GM12891 (cell line): ENCODE measurements at regions not wholly inside any gene's neighbourhood (a gene's known extent, or its start where the extent isn't known, plus 50 kb on each side); places are given as distances from the start of the nearest gene placed in this dataset.

ENCODE experiments used
- PAX5 ChIP-seq: IDR thresholded peaks from 2 replicates; pipeline ENCODE4 v1.6.1; 2011; ENCODE audit warnings: low read length, moderate library complexity, mild to moderate bottlenecking; ENCODE audit not compliant: insufficient read depth, severe bottlenecking
- POLR2A ChIP-seq: IDR thresholded peaks from 2 replicates; pipeline ENCODE4 v1.6.1; 2011; ENCODE audit warnings: low read depth, low read length, control low read depth
- POLR2AphosphoS5 ChIP-seq: IDR thresholded peaks from 2 replicates; pipeline ENCODE4 v1.6.1; 2011; ENCODE audit warnings: low read depth, low read length, control low read depth
- TAF1 ChIP-seq: IDR thresholded peaks from 2 replicates; pipeline ENCODE4 v1.6.1; 2011; ENCODE audit warnings: low read depth, low read length, control low read depth

GRCh38 chr14:44385906-44386305 lies 121.2 kb downstream of the FSCB start:
- TF ChIP-seq PAX5: no peak
- no peak for TF ChIP-seq POLR2A
- no peak for TF ChIP-seq TAF1
- TF ChIP-seq POLR2AphosphoS5: no peak
